LNCAP (cell line): ENCODE measurements at regions not wholly inside any gene's neighbourhood (a gene's known extent, or its start where the extent isn't known, plus 50 kb on each side); places are given as distances from the start of the nearest gene placed in this dataset.

Experiments used
- CTCF ChIP-seq: fragments of 450-650 bp; IDR thresholded peaks from 2 replicates; pipeline ENCODE4 v1.5.1; 2017; ENCODE audit warnings: mild to moderate bottlenecking

- no peak for TF ChIP-seq CTCF
Observed at GRCh38 chr5:87099291-87099839, 168.3 kb upstream of the RASA1 start.

- no peak for TF ChIP-seq CTCF
Observed at GRCh38 chr5:87099968-87100367, 167.7 kb upstream of the RASA1 start.

- no peak for TF ChIP-seq CTCF
Observed at GRCh38 chr5:87101321-87101720, 166.4 kb upstream of the RASA1 start.

DNA sequence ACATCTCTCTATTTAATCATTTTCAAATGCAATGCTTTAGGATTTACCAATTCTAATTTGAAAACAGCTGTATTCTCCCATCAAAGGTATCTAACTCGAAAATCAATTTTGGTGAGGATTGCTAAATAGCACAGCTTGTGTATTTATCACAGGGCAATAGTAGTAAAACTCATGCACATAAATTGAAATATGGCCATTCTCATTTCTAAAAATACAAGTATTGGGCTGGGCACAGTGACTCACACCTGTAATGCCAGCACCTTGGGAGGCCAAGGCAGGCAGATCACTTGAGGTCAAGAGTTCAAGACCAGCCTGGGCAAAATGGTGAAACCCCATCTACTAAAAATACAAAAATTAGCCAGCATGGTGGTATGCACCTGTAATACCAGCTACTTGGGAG is 164.8 kb upstream of the RASA1 start:
- TF ChIP-seq CTCF = no peak

GRCh38 chr5:87103616-87104287 is 163.9 kb upstream of the RASA1 start:
- TF ChIP-seq CTCF = no peak

- no peak for TF ChIP-seq CTCF
Observed at GRCh38 chr5:87105577-87105976, 162.1 kb upstream of the RASA1 start.

GRCh38 chr5:87109746-87110145 is 157.9 kb upstream of the RASA1 start:
- TF ChIP-seq CTCF = no peak

- no peak for TF ChIP-seq CTCF
Observed at GRCh38 chr5:87110721-87111120, 157.0 kb upstream of the RASA1 start.
